AML-193 (cell line): ENCODE measurements at regions not wholly inside any gene's neighbourhood (a gene's known extent, or its start where the extent isn't known, plus 50 kb on each side); places are given as distances from the start of the nearest gene placed in this dataset.
"Not testable (repeated sequence)": the region's sequence is repeated elsewhere in the genome, so short reads cannot be mapped to it uniquely, and the experiment has no call there.

Source experiments
- DNase-seq, 2 experiments: peaks; one replicate each; lab custom pipeline; 2025; lab: John Stamatoyannopoulos, UW

DNA sequence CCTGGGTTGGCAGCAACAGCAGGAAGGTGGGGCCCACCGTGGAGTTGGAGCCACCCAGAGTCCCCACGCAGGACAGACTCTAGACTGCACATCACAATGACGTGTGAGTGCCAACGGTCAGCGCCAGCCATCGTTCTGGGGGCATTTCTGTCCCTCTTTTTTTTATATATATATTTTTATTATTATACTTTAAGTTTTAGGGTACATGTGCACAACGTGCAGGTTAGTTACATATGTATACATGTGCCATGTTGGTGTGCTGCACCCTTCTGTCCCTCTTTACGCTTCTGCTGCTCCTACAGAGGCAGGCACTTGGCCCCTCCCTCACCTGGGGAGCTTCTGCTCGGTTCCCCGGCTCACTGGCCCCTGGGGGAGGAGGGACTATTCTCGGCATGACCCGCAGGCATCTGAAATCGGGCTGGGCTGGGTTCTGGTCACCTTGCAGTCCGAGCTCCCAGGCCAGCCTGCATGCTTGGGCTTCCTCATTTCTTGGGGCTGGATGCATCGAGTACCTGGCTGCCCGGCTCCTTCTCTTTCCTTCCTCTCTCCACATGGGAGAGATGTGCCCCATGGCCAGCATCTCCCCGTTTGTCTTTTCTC lies 787.4 kb downstream of the TBC1D22A start:
- DNase-seq, result no peak

DNA sequence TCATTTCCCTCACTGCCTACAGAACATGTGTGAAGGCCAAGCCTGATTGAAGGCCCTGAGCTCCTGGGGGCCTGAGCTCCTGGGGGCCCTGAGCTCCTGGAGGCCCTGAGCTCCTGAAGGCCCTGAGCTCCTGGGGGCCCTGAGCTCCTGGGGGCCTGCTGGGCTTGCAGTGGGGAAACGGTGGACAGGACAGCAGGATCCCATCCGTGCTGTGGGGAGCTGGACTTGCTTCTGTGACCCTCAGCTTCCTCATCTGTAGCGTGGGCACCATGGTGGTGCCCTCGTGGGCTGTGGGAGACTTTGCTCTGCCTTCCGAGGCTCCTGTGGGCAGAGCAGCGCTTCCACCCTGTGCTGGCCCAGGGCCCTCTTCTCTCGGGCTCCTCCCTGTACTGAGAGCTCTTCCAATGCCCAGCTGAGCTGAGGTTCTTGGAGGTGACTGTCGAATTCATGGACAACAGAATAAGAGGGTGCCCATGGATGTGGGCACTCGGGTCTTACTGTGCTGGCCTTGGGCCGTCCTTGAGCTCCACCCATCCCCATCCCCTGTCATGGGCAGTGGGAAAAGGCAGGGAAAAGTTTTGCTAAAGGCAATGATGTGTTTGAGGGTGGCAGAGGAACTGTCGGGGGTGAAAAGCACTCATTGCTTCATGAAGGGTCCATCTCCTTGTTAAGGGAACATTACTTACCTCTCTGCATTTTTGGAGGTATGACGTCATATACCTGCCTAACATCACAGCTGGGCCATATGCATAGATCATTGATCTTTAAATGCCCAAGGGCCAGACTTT lies 786.7 kb downstream of the TBC1D22A start:
- DNase-seq, result no peak

DNA sequence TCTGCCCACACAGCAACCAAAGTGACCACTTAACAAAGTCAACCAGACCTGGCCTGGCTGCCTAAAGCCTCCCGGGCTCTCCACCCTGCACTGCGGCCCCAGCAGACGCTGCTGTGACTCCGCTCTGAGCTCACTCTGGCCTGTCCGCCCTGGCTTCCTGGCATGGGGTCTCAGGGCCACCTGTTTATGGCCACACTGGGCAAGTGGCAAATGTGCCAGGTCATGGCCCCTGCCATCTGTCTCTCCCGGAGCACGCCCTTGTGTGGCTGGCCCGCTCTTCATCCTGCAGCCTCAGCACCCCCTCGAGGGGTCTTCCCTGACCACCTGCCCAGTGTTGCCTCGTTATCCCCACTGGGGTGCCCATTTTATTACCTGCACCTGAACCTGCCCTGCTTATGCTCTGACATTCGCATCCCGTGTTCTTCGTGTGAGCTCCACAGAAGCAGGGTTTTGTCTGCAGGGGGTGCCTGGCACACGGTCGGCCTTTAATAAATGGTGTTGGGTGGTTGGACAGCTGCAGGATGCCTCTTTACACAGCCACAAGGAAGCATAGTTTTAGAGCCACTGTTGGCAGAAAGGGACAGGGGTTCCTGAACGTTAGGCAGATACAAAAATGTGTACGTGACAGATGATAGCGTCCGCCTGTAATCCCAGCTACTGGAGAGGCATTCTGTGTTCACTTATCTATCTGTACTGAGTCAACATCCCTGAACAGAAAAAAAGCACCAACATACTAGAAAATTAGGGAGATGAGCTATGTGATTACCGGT lies 785.6 kb downstream of the TBC1D22A start:
- DNase-seq, result no peak

DNA sequence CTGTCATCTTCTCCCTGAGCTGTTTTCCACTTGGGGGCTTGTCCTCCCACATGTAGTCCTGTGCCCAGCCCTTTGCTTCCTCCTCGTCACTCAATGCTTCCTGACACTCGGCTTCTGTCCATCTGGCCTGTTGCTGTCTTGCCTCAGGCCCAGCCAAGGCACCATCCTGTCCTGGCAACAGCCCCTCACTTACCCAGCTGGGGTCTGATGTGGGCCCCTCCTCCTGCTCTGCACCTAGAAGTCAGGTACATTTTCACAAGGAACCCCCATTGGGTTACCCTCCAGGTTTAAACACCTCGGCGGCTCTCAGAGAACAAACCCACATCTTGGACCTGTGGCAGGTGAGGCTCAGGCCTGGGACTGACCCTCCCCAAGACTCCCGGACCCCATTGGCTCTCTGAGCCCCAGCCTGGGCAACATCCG lies 784.8 kb downstream of the TBC1D22A start:
- no peak for DNase-seq

DNA sequence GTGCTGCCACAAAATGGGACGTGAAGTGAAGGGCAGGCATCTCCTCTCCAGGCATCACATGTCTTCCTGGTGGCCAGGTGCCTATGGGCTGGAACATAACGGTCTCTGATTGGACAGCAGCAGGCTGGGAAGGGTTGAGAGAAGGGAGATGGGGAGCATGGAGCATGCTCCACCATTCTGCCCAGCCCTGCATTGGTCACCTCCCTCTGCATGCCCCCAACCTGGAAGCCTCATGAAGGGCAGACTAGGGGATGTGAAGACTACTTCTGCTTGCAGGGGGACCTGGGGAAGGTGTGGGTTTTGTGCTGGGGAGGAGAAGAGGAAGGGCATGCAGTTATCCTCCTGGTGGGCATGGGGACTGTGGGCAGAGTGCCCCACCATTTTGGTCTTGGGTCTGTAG lies 782.2 kb downstream of the TBC1D22A start:
- no peak for DNase-seq

DNA sequence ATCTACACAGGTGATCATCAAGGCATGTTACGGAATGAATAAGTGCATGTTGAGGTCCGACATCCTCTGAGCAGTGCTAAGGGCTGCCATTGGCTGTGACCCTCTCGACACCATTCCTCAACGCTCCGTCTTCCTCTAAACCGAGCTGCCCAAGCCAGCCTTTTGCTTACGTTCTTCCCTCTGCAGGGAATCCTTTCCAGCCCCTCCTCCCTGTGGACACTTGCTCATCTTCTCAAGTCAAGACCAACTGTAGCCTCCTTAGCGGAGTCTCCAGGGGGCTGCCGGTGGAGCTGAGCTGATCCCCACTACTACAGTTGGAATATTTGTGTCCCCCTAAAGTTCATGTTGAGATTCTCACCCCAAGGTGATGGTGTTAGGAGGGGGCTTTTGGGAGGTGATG lies 781.0 kb downstream of the TBC1D22A start:
- DNase-seq, result no peak

DNA sequence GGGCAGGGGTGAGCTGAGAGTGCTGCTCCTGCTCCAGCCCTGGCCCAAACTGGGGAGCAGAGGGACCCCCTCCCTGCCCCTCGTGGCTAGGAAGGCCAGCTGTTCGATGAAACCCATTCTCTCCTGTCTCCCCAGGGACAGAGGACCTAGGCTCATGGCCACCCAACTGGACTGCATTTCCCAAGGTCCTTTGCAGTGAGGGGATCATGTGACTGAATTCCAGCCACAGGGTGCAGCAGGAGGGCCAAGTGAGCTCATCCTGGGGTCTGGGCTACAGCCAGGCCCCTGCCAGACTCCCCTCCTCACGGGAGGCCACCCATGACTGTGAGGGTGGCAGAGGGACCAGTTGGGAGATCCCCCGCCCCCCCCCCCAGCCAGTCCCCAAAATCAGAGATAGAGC lies 777.6 kb downstream of the TBC1D22A start:
- DNase-seq, result no peak

DNA sequence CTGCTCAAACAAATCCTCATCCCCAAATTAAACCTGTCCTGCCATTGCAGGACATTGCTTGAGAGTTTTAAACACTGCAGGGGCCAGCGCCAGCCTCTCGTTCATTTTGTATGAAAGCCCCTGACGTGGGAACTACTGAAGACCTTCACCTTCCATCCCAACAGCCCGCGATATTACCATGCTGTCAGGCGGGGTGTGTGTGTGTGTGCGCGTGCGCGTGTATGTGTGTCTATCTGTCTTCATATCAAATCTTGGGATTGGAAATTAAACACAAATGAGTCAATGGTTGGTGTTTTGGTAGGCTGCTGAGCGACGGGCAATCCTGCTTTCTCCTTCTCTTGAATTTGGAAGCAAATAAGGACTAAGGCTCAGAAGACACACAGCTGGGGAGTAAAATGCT lies 776.9 kb downstream of the TBC1D22A start:
- no peak for DNase-seq

DNA sequence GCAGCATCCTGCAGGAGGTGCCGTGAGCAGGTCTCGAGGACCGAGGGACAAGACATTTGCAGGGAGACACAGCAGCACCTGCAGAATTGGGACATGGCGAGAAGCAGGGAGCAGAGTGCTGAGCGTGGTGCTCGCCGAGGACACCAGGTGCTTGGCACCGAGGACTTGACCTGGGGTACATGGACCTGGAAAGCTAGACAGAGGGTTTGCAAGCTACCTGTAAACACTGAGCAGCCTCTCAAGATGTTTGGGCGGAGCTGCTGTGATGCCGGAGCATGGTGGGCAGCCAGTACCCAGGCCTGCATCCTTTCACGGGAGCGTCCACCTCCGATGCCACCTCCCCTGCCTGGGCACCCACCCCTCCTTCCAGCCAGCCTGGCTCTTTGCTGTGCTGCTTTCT lies 773.2 kb downstream of the TBC1D22A start:
- no peak for DNase-seq

DNA sequence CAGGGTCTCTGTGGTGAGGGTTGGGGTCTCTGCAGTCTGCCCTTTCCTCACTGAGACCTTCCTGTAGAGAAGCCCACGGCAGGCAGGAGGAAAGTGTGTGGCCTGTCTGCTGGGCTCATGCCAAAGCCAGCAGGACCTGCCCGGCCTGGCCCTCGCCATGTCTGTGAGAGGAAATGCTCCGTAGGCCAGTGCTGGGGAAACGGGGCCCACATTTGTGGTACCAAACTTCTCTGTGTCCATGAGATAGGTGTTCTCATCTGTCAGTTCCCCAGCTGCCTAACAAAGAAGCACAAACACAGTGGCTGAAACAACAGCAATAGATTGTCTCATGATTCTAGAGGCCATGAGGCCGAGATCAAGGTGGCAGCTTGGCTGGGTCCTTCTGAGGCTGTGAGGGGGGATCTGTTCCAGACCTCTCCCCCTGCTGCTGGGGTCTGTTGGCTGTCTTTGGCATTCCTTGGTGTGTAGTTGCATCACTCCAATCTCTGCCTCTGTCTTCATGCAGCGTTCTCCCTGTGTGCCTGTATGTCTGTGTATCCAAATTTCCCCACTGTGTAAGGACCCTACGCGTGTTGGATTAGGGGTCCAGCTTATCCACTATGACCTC lies 772.5 kb downstream of the TBC1D22A start:
- DNase-seq, result no peak

DNA sequence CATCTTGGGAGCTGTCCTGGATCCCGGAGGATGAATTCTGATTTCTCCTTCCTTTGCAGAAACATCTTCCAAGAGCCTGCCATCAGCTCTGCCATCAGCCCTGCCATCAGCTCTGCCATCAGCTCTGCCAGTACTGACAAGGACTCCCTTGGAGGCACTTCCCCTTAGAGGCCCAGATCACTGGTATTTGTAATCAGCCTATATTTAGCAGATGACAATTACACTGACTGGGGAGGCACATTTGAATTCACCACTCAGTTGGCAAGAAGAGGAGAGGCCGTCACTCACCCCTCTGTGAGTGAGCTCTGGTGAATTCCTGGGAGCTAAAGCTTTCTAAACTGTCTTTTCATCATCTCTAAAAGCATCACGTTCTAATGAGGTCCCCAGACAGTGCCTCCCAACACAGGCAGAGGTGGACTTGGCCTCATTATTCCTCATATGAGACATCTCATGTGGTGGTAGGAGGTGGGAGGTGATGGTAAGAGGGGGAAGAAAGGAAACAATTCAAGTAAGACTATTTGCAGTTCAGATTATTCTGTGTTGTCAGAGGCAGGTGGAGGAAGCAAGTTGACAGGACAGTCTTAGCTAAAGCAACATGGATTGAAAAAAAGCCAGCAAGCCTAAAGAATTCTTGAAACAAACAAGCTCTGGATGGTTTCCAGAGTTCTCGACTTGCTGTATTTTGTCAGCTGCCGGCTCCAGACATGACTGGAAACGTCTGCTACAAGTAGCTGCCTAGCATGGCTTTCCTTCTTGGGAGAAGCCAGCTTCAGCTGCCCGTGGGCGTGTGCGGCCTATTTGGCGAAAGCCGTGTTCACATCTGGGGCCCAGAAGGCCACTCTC lies 771.7 kb downstream of the TBC1D22A start:
- no peak for DNase-seq

DNA sequence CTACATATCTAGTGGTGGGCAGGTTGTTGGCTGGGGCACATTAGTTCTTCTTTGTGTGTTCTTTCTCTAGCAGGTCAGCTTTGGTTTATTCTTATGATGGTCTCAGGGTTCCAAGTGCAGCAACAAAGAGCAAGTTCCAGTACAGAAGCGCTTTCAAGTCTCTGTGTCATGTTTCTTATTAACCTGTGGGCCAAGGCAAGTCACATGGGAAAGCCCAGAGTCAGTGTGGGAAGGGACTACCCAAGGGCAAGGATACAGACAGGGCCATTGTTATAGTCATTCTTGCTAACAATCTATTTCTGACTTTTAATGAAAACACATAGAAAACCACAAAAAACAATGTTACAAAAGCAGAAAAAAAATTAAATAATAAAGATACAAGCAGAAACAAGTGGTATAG lies 754.6 kb downstream of the TBC1D22A start:
- DNase-seq, result no peak

DNA sequence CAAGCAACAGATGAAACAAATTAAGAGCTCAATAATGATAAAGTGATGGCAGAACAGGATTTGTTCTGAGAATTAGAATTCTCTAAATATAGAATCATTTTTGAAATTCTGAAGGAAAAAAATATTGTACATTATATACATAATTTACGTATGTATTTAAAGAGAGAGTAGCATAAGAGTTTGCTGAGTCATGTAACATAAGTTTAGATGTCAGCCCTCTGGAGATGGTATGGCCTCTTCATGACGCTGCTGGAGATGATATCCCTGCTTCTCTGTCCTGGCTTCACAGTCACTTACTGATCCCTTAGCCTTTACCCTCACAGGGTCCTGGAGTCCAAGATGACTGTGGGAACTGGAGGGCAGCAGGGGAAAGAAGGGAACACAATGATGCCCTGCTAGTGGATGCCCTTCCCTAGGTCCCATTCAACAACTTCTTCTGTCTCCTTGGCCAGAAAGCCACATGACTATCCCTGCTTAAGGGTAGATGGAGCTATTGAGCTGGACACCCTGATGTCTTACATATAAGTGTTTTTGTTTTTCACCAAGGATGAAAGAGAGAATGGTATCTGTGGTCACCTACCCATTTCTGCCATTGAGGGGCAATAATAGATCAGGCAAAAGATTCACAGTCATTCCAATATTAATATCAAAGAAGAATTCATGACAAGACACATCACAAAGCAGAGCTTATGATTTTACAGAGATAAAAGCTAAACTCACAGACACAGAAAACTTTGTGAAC lies 753.1 kb downstream of the TBC1D22A start:
- no peak for DNase-seq

DNA sequence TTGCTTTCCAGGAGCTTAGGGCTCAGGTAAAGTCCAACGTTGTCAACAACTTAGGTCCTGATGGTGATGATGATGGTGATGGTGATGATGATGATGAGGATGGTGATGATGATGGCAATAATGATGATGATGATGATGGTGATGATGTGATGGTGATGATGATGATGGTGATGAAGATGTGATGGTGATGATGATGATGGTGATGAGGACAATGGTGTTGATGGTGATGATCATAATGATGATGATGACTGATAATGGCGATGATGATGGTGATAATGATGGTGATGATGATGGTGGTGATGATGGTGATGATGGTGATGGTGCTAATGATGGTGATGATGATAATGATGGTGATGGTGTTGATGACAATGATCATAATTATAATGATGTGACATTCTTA lies 750.2 kb downstream of the TBC1D22A start:
- no peak for DNase-seq

DNA sequence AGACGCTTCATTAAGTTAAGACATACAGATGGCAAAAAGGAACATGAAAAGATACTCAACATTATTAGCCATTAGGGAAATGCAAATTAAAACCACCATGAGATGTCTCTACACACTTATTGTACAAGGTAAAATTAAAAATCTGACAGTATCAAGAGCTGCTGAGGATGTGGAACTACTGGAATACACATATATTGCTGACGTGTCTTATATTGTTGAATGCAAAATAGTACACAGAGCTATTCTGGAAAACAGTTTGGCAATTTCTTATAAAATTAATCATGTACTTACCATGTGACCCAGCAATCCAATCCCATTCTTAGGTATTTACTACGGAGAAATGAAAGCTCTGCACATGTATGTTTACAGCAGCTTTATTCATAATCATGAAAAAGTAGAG lies 742.5 kb downstream of the TBC1D22A start:
- DNase-seq, result no peak

DNA sequence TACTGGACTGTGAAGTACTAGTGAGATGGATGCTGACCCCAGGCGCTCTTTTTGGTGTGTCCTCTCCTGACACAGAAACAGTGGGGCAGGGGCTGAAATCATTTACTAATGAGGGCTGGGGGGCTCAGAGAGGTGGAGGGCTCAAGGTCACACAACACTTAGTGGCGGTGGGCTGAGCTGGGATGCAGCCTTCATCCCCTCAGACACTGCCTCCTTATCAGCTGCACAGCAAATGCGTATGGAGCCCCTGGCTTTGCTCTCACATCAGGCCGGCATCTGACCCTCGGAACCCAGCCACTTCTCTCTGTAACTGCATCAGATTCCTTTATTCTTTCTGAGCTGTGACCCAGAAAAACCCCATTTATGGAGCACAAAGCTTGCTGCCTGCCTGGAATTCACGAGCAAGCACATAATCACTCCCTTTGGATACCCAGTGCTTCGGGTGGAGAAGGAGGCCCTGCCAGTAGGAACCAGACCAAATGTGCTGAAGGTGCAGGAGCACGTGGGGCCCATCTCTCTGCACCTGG lies 736.6 kb downstream of the TBC1D22A start:
- DNase-seq, result no peak

DNA sequence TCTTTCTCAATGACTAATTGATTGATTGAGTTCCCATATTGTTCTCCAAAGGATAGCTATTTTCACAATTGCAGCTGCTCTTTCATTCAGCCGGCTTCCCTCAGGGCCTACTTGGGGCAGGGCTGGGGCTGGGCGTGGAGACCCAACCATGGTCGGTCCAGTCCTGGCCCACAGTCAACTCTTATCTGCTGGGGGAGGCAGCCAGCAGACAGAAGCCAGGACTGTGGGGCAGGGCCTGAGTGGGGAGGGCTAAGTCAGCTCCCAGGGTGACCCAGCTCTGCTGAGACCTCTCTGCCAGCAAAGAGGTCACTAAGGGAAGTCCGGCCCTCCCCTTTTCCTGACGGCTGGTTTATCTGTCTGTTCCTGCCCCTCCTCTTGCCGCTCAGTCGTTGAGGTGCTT lies 735.2 kb downstream of the TBC1D22A start:
- no peak for DNase-seq

DNA sequence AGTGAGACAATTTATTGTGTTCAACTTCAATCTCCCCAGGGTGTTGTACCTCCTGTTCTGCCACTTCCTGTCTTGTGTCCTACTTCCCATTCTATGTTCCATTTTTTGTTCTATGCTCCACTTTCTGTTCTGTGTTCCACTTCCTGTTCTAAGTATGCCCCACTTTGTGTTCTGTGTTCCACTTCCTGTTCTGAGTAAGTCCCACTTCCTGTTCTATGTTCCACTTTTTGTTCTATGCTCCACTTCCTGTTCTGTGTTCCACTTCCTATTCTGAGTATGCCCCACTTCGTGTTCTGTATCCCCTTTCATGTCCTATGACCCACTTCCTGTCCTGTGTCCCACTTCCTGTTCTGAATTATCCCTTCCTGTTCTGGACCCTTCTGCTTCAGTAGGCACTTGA lies 732.7 kb downstream of the TBC1D22A start:
- no peak for DNase-seq

DNA sequence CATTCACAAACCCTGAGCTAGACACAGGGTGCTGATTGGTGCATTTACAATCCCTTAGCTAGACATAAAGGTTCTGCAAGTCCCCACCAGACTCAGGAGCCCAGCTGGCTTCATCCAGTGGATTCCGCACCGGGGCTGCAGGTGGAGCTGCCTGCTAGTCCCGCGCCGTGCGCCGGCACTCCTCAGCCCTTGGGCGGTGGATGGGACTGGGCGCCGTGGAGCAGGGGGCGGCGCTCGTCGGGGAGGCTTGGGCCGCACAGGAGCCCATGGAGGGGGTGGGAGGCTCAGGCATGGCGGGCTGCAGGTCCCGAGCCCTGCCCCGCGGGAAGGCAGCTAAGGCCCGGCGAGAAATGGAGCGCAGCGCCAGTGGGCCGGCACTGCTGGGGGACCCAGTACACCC lies 725.7 kb downstream of the TBC1D22A start:
- DNase-seq, result not testable (repeated sequence)

DNA sequence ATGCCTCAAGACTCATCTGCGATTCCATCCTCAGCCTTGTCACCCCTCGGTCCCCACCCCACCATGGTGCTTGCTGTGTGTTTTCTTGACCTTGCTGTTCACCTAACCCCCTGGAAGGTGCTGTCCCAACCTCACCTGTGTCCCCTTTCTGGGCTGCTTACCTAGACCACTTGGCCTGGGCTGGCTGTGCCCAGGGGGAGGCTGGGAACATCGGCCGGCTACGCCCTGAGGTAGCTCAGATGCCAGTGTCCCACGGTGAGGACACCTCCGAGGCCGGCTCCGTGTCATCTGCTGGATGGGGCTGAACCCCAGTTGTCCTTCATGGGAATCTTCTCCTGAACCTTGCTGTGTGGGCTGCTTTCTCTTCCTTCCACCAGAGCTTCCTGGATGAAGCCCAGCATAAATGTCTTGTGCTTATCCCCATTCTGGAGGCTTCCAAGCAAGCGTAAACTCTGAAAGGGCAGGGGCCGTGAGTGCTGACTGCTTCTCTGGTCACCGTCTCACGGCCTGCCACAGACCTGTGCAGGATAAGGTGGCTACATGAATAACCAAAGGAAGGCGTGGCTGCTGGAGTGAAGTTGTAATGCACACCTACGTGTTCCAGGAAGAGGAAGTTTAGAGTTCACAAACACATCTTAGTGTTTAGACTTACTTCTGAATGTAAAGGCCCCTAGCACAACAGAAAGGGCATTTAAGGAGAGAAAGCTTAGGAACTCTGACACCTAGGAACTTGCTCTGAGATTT lies 724.3 kb downstream of the TBC1D22A start:
- DNase-seq, result no peak
